ENCODE measurements at regions not wholly inside any gene's neighbourhood (a gene's known extent, or its start where the extent isn't known, plus 50 kb on each side); places are given as distances from the start of the nearest gene placed in this dataset.

DNA sequence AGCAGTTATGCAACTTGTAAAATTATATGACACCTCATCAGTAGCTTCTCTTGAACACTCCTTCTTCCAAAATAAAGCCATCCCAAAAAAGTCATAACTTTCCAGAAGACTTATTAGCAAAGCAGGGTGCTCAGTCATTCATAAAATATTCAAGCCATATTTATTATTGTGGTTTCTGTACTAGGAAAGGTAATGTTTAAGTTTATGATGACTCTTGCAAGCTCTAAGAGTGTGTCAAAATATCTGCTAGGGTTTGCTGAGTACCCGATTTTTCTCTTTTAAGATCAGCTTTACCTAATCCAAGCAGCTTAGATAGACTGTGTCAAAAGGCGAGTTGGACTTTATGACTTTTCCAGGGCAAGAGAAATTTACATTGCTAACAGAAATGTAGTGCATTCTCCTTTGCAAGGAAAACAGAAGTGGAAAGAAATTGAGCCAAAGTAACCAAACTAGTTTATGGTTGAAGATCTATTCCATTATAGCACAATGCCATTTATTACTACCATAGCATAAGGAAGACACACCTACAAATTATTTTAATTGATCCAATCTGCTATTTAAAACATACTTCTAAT is 98.0 kb upstream of the SOX6 start:
- no peak for DNase-seq (ENCODE audit: low read depth, low spot score)
- TF ChIP-seq, protein P1, sequence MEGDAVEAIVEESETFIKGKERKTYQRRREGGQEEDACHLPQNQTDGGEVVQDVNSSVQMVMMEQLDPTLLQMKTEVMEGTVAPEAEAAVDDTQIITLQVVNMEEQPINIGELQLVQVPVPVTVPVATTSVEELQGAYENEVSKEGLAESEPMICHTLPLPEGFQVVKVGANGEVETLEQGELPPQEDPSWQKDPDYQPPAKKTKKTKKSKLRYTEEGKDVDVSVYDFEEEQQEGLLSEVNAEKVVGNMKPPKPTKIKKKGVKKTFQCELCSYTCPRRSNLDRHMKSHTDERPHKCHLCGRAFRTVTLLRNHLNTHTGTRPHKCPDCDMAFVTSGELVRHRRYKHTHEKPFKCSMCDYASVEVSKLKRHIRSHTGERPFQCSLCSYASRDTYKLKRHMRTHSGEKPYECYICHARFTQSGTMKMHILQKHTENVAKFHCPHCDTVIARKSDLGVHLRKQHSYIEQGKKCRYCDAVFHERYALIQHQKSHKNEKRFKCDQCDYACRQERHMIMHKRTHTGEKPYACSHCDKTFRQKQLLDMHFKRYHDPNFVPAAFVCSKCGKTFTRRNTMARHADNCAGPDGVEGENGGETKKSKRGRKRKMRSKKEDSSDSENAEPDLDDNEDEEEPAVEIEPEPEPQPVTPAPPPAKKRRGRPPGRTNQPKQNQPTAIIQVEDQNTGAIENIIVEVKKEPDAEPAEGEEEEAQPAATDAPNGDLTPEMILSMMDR (IDR thresholded peaks at IDR 0.05; ENCODE audit: low read depth, low read length), result no peak
- in situ Hi-C loops (cut with HindIII; ENCODE audit: low sequenced_read_pairs), result no loop called here
- no peak overlapping the region for H3K4me3 ChIP-seq (ENCODE audit: low read depth, low read length)

DNA sequence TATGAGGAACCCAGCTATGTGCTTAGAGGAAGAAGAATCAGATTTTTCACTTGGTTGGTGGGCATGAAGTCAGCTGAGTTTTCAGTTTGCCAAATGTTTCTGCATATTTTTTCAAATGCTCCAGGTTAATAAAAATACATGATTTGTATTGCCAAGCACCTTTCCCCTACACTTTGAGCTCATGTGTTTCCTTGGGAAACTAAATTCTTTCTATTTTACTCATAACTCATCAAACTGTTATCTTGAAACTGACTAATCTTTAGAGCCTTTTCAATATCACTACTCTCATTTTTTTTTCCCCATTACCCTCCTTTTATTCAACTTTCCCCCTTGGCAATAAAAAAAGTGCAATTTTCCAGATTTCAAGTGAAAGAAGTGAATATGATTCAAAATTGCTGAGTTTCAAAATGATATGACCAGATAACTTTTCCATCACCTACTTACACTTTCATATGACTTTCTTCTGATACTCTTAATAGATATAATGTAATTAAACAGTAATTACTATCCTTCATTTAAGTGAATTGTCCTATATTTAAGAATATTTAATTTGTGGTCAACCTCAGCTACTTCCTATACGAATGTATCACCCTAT is 91.9 kb upstream of the SOX6 start:
- DNase-seq (ENCODE audit: low read depth, low spot score), result no peak
- no peak overlapping the region for H3K4me3 ChIP-seq (ENCODE audit: low read depth, low read length)
- TF ChIP-seq, protein P1 (IDR thresholded peaks at IDR 0.05; ENCODE audit: low read depth, low read length), result no peak
- in situ Hi-C loops (cut with HindIII; ENCODE audit: low sequenced_read_pairs), result no loop called here

DNA sequence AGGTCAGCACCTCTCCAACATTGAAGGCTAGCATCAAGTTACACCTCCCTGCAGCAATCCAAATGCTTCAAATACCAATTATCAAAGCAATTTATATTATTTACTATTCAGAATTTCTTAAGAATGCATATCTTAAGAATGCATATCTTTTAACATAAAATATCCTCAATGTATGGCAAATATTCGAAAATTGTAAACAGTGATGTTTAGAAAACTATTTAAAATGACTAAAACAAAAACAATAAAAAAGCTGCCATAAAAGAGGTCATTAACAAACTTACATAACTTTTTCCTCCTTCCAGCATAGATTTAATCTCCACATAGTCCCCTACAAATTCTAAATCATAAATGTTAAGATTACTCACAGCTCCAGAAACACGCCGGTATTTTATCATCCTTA is 85.1 kb upstream of the SOX6 start:
- no peak for DNase-seq (ENCODE audit: low read depth, low spot score)
- TF ChIP-seq, protein P1 (IDR thresholded peaks at IDR 0.05; ENCODE audit: low read depth, low read length), result no peak
- H3K4me3 ChIP-seq (ENCODE audit: low read depth, low read length), result no peak overlapping the region
- in situ Hi-C loops (cut with HindIII; ENCODE audit: low sequenced_read_pairs), result no loop called here

DNA sequence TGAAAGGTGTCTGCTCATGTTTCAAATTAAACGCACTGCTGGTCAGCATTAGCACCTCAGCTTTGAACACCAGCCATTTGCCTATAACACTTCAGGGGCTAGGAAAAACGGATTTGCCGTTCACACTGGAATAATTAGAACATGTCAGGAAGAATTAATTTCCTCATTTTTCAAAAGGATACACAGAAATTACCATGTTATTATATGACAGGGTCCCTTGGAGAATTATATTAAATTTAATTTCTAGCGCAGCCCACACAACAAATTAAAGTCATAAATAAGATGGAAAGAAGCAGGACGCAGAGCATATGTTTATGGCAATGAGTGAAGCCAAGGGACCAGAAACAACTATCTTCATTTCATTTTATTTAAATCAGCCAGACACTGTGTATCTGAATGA is 83.8 kb upstream of the SOX6 start:
- in situ Hi-C loops (cut with HindIII; ENCODE audit: low sequenced_read_pairs), result no loop called here
- no peak for DNase-seq (ENCODE audit: low read depth, low spot score)
- TF ChIP-seq, protein P1 (IDR thresholded peaks at IDR 0.05; ENCODE audit: low read depth, low read length), result no peak
- no peak overlapping the region for H3K4me3 ChIP-seq (ENCODE audit: low read depth, low read length)

DNA sequence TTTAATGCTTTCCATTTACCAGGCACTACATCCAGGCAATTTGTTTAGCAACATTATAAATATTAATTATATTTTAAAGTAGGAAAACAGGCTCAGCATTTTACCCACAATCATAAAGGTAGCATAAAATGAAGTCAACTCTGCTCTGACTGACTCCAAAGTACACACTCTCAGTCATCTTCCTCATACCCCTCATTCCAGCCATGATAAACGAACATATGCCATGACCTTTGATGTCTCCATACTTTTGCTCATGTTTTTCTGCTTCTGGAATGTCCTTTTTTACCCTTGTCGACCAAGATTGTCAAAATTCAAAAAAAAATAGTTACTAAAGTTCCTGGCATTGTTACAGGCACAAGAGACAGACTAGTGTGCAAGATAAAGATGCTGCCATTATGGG is 77.7 kb upstream of the SOX6 start:
- TF ChIP-seq, protein P1 (IDR thresholded peaks at IDR 0.05; ENCODE audit: low read depth, low read length), result no peak
- no peak overlapping the region for H3K4me3 ChIP-seq (ENCODE audit: low read depth, low read length)

DNA sequence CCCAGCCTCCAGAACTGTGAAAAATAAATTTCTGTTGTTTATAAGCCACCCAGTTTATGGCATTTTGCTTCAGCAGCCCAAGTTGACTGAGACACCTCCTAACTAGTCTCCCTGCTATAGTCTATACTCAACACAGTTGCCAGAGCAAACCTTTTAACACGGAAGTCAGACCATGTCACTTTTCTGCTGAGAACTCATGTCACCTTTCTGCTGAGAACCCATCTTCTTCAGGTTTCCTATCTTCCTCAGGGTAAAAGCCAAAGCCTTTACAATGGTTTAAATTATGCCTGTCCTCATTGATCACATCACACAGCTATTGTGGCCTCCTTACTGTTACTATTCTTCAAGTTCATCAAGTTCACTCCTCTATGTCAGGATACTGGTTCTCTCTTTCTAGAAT is 74.3 kb upstream of the SOX6 start:
- H3K4me3 ChIP-seq (ENCODE audit: low read depth, low read length), result no peak overlapping the region
- no peak for DNase-seq (ENCODE audit: low read depth, low spot score)
- TF ChIP-seq, protein P1 (IDR thresholded peaks at IDR 0.05; ENCODE audit: low read depth, low read length), result no peak
- in situ Hi-C loops (cut with HindIII; ENCODE audit: low sequenced_read_pairs), result no loop called here

More for the DNA sequence above, 77.7 kb upstream of the SOX6 start:
- in situ Hi-C loops (cut with HindIII; ENCODE audit: low sequenced_read_pairs), result no loop called here
- no peak for DNase-seq (ENCODE audit: low read depth, low spot score)
